ENCODE measurements at regions not wholly inside any gene's neighbourhood (a gene's known extent, or its start where the extent isn't known, plus 50 kb on each side); places are given as distances from the start of the nearest gene placed in this dataset.
"Not testable (repeated sequence)": the region's sequence is repeated elsewhere in the genome, so short reads cannot be mapped to it uniquely, and the experiment has no call there.

GRCh38 chr1:38183747-38184146 is 137.2 kb upstream of the POU3F1 start:
- Histone ChIP-seq H3K27ac (ENCODE audit: low read length) (no peak overlapping the region), H3K4me1 (ENCODE audit: control insufficient read depth in 1 of 2, insufficient read depth in 2 of 2, low read length in 2 of 2) (no peaks in the 10 kb centered on the region), H3K4me3 (ENCODE audit: low read depth in 1 of 2, low read length in 2 of 2) (no peak overlapping the region), H3K27me3 (ENCODE audit: low read depth, low read length) (no peaks in the 10 kb centered on the region), H3K9me3 (ENCODE audit: control insufficient read depth in 1 of 2, low read length in 2 of 2) (no peaks in the 10 kb centered on the region), H3K36me3 (ENCODE audit: control insufficient read depth in 1 of 2, insufficient read depth in 2 of 2, low read length in 2 of 2) (no peaks in the 10 kb centered on the region)

GRCh38 chr1:38183096-38183495 is 136.5 kb upstream of the POU3F1 start:
- Histone ChIP-seq H3K4me3 (ENCODE audit: low read depth in 1 of 2, low read length in 2 of 2) (no peak overlapping the region), H3K4me1 (ENCODE audit: control insufficient read depth in 1 of 2, insufficient read depth in 2 of 2, low read length in 2 of 2) (no peaks in the 10 kb centered on the region), H3K9me3 (ENCODE audit: control insufficient read depth in 1 of 2, low read length in 2 of 2) (no peaks in the 10 kb centered on the region), H3K27ac (ENCODE audit: low read length) (no peak overlapping the region), H3K36me3 (ENCODE audit: control insufficient read depth in 1 of 2, insufficient read depth in 2 of 2, low read length in 2 of 2) (no peaks in the 10 kb centered on the region), H3K27me3 (ENCODE audit: low read depth, low read length) (no peaks in the 10 kb centered on the region)

GRCh38 chr1:38180388-38180787 is 133.8 kb upstream of the POU3F1 start:
- not testable (repeated sequence) for H3K4me1 ChIP-seq (ENCODE audit: control insufficient read depth in 1 of 2, insufficient read depth in 2 of 2, low read length in 2 of 2); H3K27me3 ChIP-seq (ENCODE audit: low read depth, low read length); H3K36me3 ChIP-seq (ENCODE audit: control insufficient read depth in 1 of 2, insufficient read depth in 2 of 2, low read length in 2 of 2); H3K4me3 ChIP-seq (ENCODE audit: low read depth in 1 of 2, low read length in 2 of 2); H3K9me3 ChIP-seq (ENCODE audit: control insufficient read depth in 1 of 2, low read length in 2 of 2); H3K27ac ChIP-seq (ENCODE audit: low read length)

- Histone ChIP-seq H3K4me1 (ENCODE audit: control insufficient read depth in 1 of 2, insufficient read depth in 2 of 2, low read length in 2 of 2) (no peaks in the 10 kb centered on the region), H3K27me3 (ENCODE audit: low read depth, low read length) (no peaks in the 10 kb centered on the region), H3K9me3 (ENCODE audit: control insufficient read depth in 1 of 2, low read length in 2 of 2) (no peaks in the 10 kb centered on the region), H3K4me3 (ENCODE audit: low read depth in 1 of 2, low read length in 2 of 2) (no peak overlapping the region), H3K36me3 (ENCODE audit: control insufficient read depth in 1 of 2, insufficient read depth in 2 of 2, low read length in 2 of 2) (no peaks in the 10 kb centered on the region), H3K27ac (ENCODE audit: low read length) (no peak overlapping the region)
Observed at GRCh38 chr1:38179483-38179882, 132.9 kb upstream of the POU3F1 start.

- H3K27ac ChIP-seq (ENCODE audit: low read length): no peak overlapping the region
- H3K27me3 ChIP-seq (ENCODE audit: low read depth, low read length): no peaks in the 10 kb centered on the region
- H3K4me1 ChIP-seq (ENCODE audit: control insufficient read depth in 1 of 2, insufficient read depth in 2 of 2, low read length in 2 of 2): no peaks in the 10 kb centered on the region
- H3K9me3 ChIP-seq (ENCODE audit: control insufficient read depth in 1 of 2, low read length in 2 of 2): no peaks in the 10 kb centered on the region
- H3K36me3 ChIP-seq (ENCODE audit: control insufficient read depth in 1 of 2, insufficient read depth in 2 of 2, low read length in 2 of 2): no peaks in the 10 kb centered on the region
- H3K4me3 ChIP-seq (ENCODE audit: low read depth in 1 of 2, low read length in 2 of 2): no peak overlapping the region
Observed at GRCh38 chr1:38178216-38178615, 131.6 kb upstream of the POU3F1 start.

GRCh38 chr1:38175121-38175520 is 128.5 kb upstream of the POU3F1 start:
- Histone ChIP-seq H3K27me3 (ENCODE audit: low read depth, low read length) (no peaks in the 10 kb centered on the region), H3K4me3 (ENCODE audit: low read depth in 1 of 2, low read length in 2 of 2) (no peak overlapping the region), H3K36me3 (ENCODE audit: control insufficient read depth in 1 of 2, insufficient read depth in 2 of 2, low read length in 2 of 2) (no peaks in the 10 kb centered on the region), H3K9me3 (ENCODE audit: control insufficient read depth in 1 of 2, low read length in 2 of 2) (no peaks in the 10 kb centered on the region), H3K27ac (ENCODE audit: low read length) (no peak overlapping the region), H3K4me1 (ENCODE audit: control insufficient read depth in 1 of 2, insufficient read depth in 2 of 2, low read length in 2 of 2) (no peaks in the 10 kb centered on the region)

GRCh38 chr1:38173848-38174247 is 127.3 kb upstream of the POU3F1 start:
- no peaks in the 10 kb centered on the region for H3K27me3 ChIP-seq (ENCODE audit: low read depth, low read length)

GRCh38 chr1:38173157-38173831 is 126.7 kb upstream of the POU3F1 start:
- no peaks in the 10 kb centered on the region for H3K36me3 ChIP-seq (ENCODE audit: control insufficient read depth in 1 of 2, insufficient read depth in 2 of 2, low read length in 2 of 2)
- no peak overlapping the region for H3K4me3 ChIP-seq (ENCODE audit: low read depth in 1 of 2, low read length in 2 of 2)
- no peaks in the 10 kb centered on the region for H3K4me1 ChIP-seq (ENCODE audit: control insufficient read depth in 1 of 2, insufficient read depth in 2 of 2, low read length in 2 of 2)
- no peak overlapping the region for H3K27ac ChIP-seq (ENCODE audit: low read length)
- H3K27me3 ChIP-seq (ENCODE audit: low read depth, low read length): no peaks in the 10 kb centered on the region
- H3K9me3 ChIP-seq (ENCODE audit: control insufficient read depth in 1 of 2, low read length in 2 of 2): no peaks in the 10 kb centered on the region

More at GRCh38 chr1:38173848-38174247, 127.3 kb upstream of the POU3F1 start:
- no peaks in the 10 kb centered on the region for H3K4me1 ChIP-seq (ENCODE audit: control insufficient read depth in 1 of 2, insufficient read depth in 2 of 2, low read length in 2 of 2)
- no peak overlapping the region for H3K27ac ChIP-seq (ENCODE audit: low read length)
- H3K9me3 ChIP-seq (ENCODE audit: control insufficient read depth in 1 of 2, low read length in 2 of 2): no peaks in the 10 kb centered on the region
- H3K36me3 ChIP-seq (ENCODE audit: control insufficient read depth in 1 of 2, insufficient read depth in 2 of 2, low read length in 2 of 2): no peaks in the 10 kb centered on the region
- no peak overlapping the region for H3K4me3 ChIP-seq (ENCODE audit: low read depth in 1 of 2, low read length in 2 of 2)

GRCh38 chr1:38169121-38169520 is 122.5 kb upstream of the POU3F1 start:
- Histone ChIP-seq H3K9me3 (ENCODE audit: control insufficient read depth in 1 of 2, low read length in 2 of 2) (no peaks in the 10 kb centered on the region), H3K36me3 (ENCODE audit: control insufficient read depth in 1 of 2, insufficient read depth in 2 of 2, low read length in 2 of 2) (no peaks in the 10 kb centered on the region), H3K4me1 (ENCODE audit: control insufficient read depth in 1 of 2, insufficient read depth in 2 of 2, low read length in 2 of 2) (no peaks in the 10 kb centered on the region), H3K27ac (ENCODE audit: low read length) (no peak overlapping the region), H3K27me3 (ENCODE audit: low read depth, low read length) (no peaks in the 10 kb centered on the region), H3K4me3 (ENCODE audit: low read depth in 1 of 2, low read length in 2 of 2) (no peak overlapping the region)

GRCh38 chr1:38168365-38168764 is 121.8 kb upstream of the POU3F1 start:
- Histone ChIP-seq H3K36me3 (ENCODE audit: control insufficient read depth in 1 of 2, insufficient read depth in 2 of 2, low read length in 2 of 2) (no peaks in the 10 kb centered on the region), H3K27ac (ENCODE audit: low read length) (no peak overlapping the region), H3K27me3 (ENCODE audit: low read depth, low read length) (no peaks in the 10 kb centered on the region)

GRCh38 chr1:38166461-38166860 is 119.9 kb upstream of the POU3F1 start:
- Histone ChIP-seq H3K9me3 (ENCODE audit: control insufficient read depth in 1 of 2, low read length in 2 of 2) (no peaks in the 10 kb centered on the region), H3K36me3 (ENCODE audit: control insufficient read depth in 1 of 2, insufficient read depth in 2 of 2, low read length in 2 of 2) (no peaks in the 10 kb centered on the region), H3K4me3 (ENCODE audit: low read depth in 1 of 2, low read length in 2 of 2) (no peak overlapping the region), H3K27me3 (ENCODE audit: low read depth, low read length) (no peaks in the 10 kb centered on the region), H3K27ac (ENCODE audit: low read length) (no peak overlapping the region), H3K4me1 (ENCODE audit: control insufficient read depth in 1 of 2, insufficient read depth in 2 of 2, low read length in 2 of 2) (no peaks in the 10 kb centered on the region)

More at GRCh38 chr1:38168365-38168764, 121.8 kb upstream of the POU3F1 start:
- H3K9me3 ChIP-seq (ENCODE audit: control insufficient read depth in 1 of 2, low read length in 2 of 2): no peaks in the 10 kb centered on the region
- H3K4me1 ChIP-seq (ENCODE audit: control insufficient read depth in 1 of 2, insufficient read depth in 2 of 2, low read length in 2 of 2): no peaks in the 10 kb centered on the region
- H3K4me3 ChIP-seq (ENCODE audit: low read depth in 1 of 2, low read length in 2 of 2): no peak overlapping the region

GRCh38 chr1:38153778-38154470 is 107.3 kb upstream of the POU3F1 start:
- no peaks in the 10 kb centered on the region for H3K36me3 ChIP-seq (ENCODE audit: control insufficient read depth in 1 of 2, insufficient read depth in 2 of 2, low read length in 2 of 2)
- H3K27ac ChIP-seq (ENCODE audit: low read length): no peak overlapping the region
- H3K4me1 ChIP-seq (ENCODE audit: control insufficient read depth in 1 of 2, insufficient read depth in 2 of 2, low read length in 2 of 2): no peaks in the 10 kb centered on the region
- H3K4me3 ChIP-seq (ENCODE audit: low read depth in 1 of 2, low read length in 2 of 2): no peak overlapping the region
- no peaks in the 10 kb centered on the region for H3K27me3 ChIP-seq (ENCODE audit: low read depth, low read length)
- peaks cover 9 to 10% of the 10 kb centered on the region in 2 donors for H3K9me3 ChIP-seq (ENCODE audit: control insufficient read depth in 1 of 2, low read length in 2 of 2)
